Endodermal cell (in vitro differentiated cells): ENCODE measurements at regions not wholly inside any gene's neighbourhood (a gene's known extent, or its start where the extent isn't known, plus 50 kb on each side); places are given as distances from the start of the nearest gene placed in this dataset.
A peak's percentile ranks its signal among the peaks of the same experiment; 100 is the strongest.

Experiments
- DNase-seq: peaks from one replicate; pipeline ENCODE4 v3.0.0-alpha.2; 2017
- H3K27ac ChIP-seq: 2 replicates; pipeline ENCODE4 v1.5.1; 2013; ENCODE audit warnings: mild to moderate bottlenecking, low read depth, low read length, moderate library complexity
- H3K27me3 ChIP-seq: 2 replicates; pipeline ENCODE4 v1.6.1; 2013; ENCODE audit warnings: mild to moderate bottlenecking, low read length, moderate library complexity; ENCODE audit not compliant: insufficient read depth, control insufficient read depth, poor library complexity, severe bottlenecking
- H3K36me3 ChIP-seq: 2 replicates; pipeline ENCODE4 v1.7.0; 2013; ENCODE audit warnings: mild to moderate bottlenecking, low read length, moderate library complexity; ENCODE audit not compliant: control insufficient read depth, insufficient read depth
- H3K4me1 ChIP-seq: one replicate; pipeline ENCODE4 v1.7.0; 2013; ENCODE audit warnings: low read length; ENCODE audit not compliant: control insufficient read depth, insufficient read depth
- H3K4me3 ChIP-seq: 2 replicates; pipeline ENCODE4 v1.5.1; 2013; ENCODE audit warnings: mild to moderate bottlenecking, low read length, moderate library complexity
- H3K9ac ChIP-seq: 2 replicates; pipeline ENCODE4 v1.6.1; 2013; ENCODE audit warnings: mild to moderate bottlenecking, low read length, moderate library complexity; ENCODE audit not compliant: poor library complexity, severe bottlenecking; ENCODE audit errors: extremely low read depth
- H3K9me3 ChIP-seq: 2 replicates; pipeline ENCODE4 v1.6.1; 2013; ENCODE audit warnings: mild to moderate bottlenecking, low read length, moderate library complexity; ENCODE audit not compliant: control insufficient read depth
- H3K27ac Mint-ChIP-seq: 2 replicates; pipeline ENCODE4 v1.8.0; 2020; ENCODE audit warnings: mixed read lengths
- H3K27me3 Mint-ChIP-seq: 2 replicates; pipeline ENCODE4 v1.8.0; 2021; ENCODE audit warnings: mild to moderate bottlenecking, mixed read lengths; ENCODE audit not compliant: insufficient read depth
- H3K36me3 Mint-ChIP-seq: 2 replicates; pipeline ENCODE4 v1.8.0; 2020; ENCODE audit warnings: low read depth, mixed read lengths
- H3K4me1 Mint-ChIP-seq: 2 replicates; pipeline ENCODE4 v1.8.0; 2020; ENCODE audit warnings: mixed read lengths
- H3K4me3 Mint-ChIP-seq: 2 replicates; pipeline ENCODE4 v1.8.0; 2020; ENCODE audit warnings: mild to moderate bottlenecking, moderate library complexity, mixed read lengths
- H3K9me3 Mint-ChIP-seq: 2 replicates; pipeline ENCODE4 v1.8.0; 2020; ENCODE audit warnings: mild to moderate bottlenecking, mixed read lengths
- WGBS, 2 experiments: methylation state at CpG; one replicate each; pipeline versions ENCODE4 v1.1.5 to v1.1.7; 2013; ENCODE audit warnings: missing lambda C conversion rate in 2 of 2, mixed read lengths in 1 of 2; ENCODE audit not compliant: insufficient coverage in 1 of 2, insufficient read length in 1 of 2; 5-methylcytosine and 5-hydroxymethylcytosine counted together
- TF ChIP-seq, protein P1 (sequence below): fragments of 200-600 bp; sonication (generic); conservative IDR thresholded peaks from 2 replicates; pipeline ENCODE4 v1.5.0; 2021; ENCODE audit warnings: antibody characterized with exemption, mild to moderate bottlenecking

DNA sequence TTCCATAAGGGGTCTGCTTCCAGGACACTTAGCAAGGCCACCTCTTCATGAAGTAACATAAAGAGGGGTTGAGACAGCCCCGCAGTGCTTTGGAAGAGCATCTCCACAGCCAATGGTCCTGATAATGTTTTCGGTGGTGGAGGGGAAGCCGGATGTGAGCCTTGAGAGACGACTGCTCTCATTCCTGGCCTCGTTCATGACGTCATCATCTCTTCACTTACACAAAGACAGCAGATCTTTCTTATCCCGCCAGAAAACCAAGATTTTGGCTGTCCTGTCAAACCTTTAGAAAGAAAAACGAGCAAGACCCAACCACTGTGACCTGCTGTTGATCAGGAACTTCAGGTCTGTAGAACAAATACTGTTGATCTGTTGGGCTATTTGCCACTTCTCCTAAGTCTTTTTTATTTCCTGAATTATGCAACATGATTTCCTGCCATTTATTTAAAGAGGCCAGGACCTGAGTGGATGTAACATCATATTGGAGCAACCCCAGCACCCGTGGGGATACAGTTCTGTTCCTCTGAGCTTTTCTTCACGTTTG, 89.0 kb upstream of the IRX2 start:
- TF ChIP-seq, protein P1, sequence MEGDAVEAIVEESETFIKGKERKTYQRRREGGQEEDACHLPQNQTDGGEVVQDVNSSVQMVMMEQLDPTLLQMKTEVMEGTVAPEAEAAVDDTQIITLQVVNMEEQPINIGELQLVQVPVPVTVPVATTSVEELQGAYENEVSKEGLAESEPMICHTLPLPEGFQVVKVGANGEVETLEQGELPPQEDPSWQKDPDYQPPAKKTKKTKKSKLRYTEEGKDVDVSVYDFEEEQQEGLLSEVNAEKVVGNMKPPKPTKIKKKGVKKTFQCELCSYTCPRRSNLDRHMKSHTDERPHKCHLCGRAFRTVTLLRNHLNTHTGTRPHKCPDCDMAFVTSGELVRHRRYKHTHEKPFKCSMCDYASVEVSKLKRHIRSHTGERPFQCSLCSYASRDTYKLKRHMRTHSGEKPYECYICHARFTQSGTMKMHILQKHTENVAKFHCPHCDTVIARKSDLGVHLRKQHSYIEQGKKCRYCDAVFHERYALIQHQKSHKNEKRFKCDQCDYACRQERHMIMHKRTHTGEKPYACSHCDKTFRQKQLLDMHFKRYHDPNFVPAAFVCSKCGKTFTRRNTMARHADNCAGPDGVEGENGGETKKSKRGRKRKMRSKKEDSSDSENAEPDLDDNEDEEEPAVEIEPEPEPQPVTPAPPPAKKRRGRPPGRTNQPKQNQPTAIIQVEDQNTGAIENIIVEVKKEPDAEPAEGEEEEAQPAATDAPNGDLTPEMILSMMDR: no peak
- no peaks in the 10 kb centered on the region for H3K27me3 ChIP-seq
- H3K27ac ChIP-seq: no peak overlapping the region
- Mint-ChIP-seq H3K36me3 (no peaks in the 10 kb centered on the region), H3K4me1 (no peaks in the 10 kb centered on the region), H3K27me3 (no peaks in the 10 kb centered on the region), H3K4me3 (no peak overlapping the region), H3K9me3 (no peaks in the 10 kb centered on the region), H3K27ac (no peak overlapping the region)
- no peaks in the 10 kb centered on the region for H3K4me1 ChIP-seq
- H3K9me3 ChIP-seq: no peaks in the 10 kb centered on the region
- no peak for DNase-seq
- H3K9ac ChIP-seq: no peak overlapping the region
- H3K36me3 ChIP-seq: no peaks in the 10 kb centered on the region
- WGBS, 2 experiments: 77 to 88% methylated on average over 6 to 10 of the region's 10 CpGs
- H3K4me3 ChIP-seq: no peak overlapping the region

DNA sequence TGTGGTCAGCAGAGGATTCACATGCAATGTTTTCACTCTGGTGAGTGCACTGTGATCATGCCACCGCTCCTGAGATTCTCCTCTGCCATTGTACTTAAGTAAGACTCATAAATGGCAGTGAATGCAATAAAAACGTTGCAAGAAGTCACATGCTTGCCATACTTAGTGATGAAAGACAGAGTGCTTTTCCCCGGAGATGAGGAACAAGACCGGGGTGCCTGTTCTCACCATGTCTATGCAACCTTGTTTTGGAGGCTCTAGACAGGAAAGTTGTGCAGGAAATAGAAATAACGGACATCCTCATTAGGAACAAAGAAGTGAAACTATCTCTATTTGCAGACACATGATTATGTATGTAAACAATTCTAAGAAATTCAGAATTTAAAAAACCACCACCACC, 84.7 kb upstream of the IRX2 start:
- no peaks in the 10 kb centered on the region for H3K9me3 Mint-ChIP-seq
- no peaks in the 10 kb centered on the region for H3K36me3 ChIP-seq
- TF ChIP-seq, protein P1: no peak
- no peaks in the 10 kb centered on the region for H3K36me3 Mint-ChIP-seq
- no peaks in the 10 kb centered on the region for H3K27me3 ChIP-seq
- H3K9ac ChIP-seq: no peak overlapping the region
- no peak overlapping the region for H3K27ac ChIP-seq
- H3K27me3 Mint-ChIP-seq: no peaks in the 10 kb centered on the region
- H3K4me1 Mint-ChIP-seq: no peaks in the 10 kb centered on the region
- WGBS, 2 experiments: 83 to 94% methylated on average over 4 to 5 of the region's 5 CpGs
- no peak overlapping the region for H3K4me3 Mint-ChIP-seq
- no peak overlapping the region for H3K4me3 ChIP-seq
- H3K9me3 ChIP-seq: no peaks in the 10 kb centered on the region
- H3K27ac Mint-ChIP-seq: no peak overlapping the region
- DNase-seq: no peak
- H3K4me1 ChIP-seq: no peaks in the 10 kb centered on the region

DNA sequence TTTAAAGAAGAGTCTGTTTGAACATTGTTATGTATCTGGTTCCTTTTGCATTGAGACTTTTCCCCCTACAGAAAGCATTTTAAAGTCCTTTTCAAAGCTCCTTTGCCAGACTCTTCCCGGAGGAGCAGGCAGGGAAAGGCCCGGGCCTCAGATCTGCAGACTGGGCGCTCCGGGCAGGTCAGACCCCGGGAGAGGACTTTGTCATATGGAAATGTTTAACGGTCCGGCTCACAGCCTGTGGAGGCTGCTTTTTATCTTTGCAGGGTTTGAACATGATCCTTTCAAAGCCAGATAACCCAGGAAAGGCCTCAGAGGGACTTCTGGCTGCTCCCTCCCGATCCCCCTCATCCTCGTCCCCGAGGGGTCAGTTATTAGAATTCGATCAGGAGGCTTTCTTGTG, 82.1 kb upstream of the IRX2 start:
- H3K27ac ChIP-seq: no peak overlapping the region
- H3K4me1 Mint-ChIP-seq: no peaks in the 10 kb centered on the region
- H3K27me3 Mint-ChIP-seq: peaks cover 7% of the 10 kb centered on the region
- H3K36me3 ChIP-seq: no peaks in the 10 kb centered on the region
- H3K9me3 Mint-ChIP-seq: no peaks in the 10 kb centered on the region
- H3K4me3 Mint-ChIP-seq: no peak overlapping the region
- no peak for DNase-seq
- H3K4me3 ChIP-seq: no peak overlapping the region
- H3K4me1 ChIP-seq: no peaks in the 10 kb centered on the region
- H3K27ac Mint-ChIP-seq: peak overlapping the region; percentile 59
- H3K36me3 Mint-ChIP-seq: no peaks in the 10 kb centered on the region
- H3K27me3 ChIP-seq: no peaks in the 10 kb centered on the region
- no peak overlapping the region for H3K9ac ChIP-seq
- TF ChIP-seq, protein P1: no peak
- WGBS, 2 experiments: 52 to 74% methylated on average over 9 to 11 of the region's 11 CpGs
- no peaks in the 10 kb centered on the region for H3K9me3 ChIP-seq
